Lower leg skin (tissue), 3 donors: ENCODE measurements at regions not wholly inside any gene's neighbourhood (a gene's known extent, or its start where the extent isn't known, plus 50 kb on each side); places are given as distances from the start of the nearest gene placed in this dataset.

Experiments used
- CTCF ChIP-seq, 3 donors: fragments of 450-650 bp; IDR thresholded peaks; one replicate each; pipeline ENCODE4 v1.5.1; 2016; ENCODE audit warnings: antibody characterized with exemption in 3 of 3, mild to moderate bottlenecking in 3 of 3, moderate library complexity in 2 of 3
- POLR2A ChIP-seq, 2 donors: fragments of 450-650 bp; IDR thresholded peaks; one replicate each; pipeline ENCODE4 v1.6.1; 2016 to 2017; ENCODE audit warnings: antibody characterized with exemption in 2 of 2, mild to moderate bottlenecking in 1 of 2, moderate library complexity in 1 of 2

DNA sequence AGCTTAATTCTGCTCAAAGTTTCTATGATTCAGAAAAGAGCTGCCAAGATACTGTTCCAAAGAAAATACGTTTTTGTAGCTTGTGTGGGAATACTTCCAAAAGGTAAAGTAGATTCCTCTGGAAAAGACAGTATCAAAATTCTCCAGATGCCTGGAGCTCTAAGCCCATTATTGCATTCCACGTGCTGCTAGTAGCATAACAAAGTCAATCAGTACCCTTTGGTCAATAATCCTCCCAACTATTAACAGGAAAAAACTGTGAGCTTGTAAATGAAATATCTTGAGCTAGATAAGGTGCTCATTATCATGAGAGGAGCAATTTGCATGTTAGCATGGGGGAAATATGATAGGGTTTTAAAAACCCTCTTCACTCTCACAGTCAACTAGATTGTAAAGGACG, 229.5 kb upstream of the TYRP1 start:
- TF ChIP-seq CTCF (IDR thresholded peaks at IDR 0.05) (no peak), POLR2A (IDR thresholded peaks at IDR 0.05) (no peak)
